Upper lobe of left lung (tissue), 6 donors: ENCODE measurements at regions not wholly inside any gene's neighbourhood (a gene's known extent, or its start where the extent isn't known, plus 50 kb on each side); places are given as distances from the start of the nearest gene placed in this dataset.

ENCODE experiments used
- ATAC-seq, 2 donors: fragments of 200-7000 bp; cut with Tn5 transposase; one replicate each; pipeline ENCODE4 v1.9.1; 2022; ENCODE audit warnings: mild to moderate bottlenecking in 2 of 2, moderate library complexity in 2 of 2; ENCODE audit not compliant: low FRiP score in 2 of 2
- DNase-seq, 2 donors: peaks; one replicate each; pipeline ENCODE4 v3.0.0-alpha.2; 2019 to 2020
- H3K27ac ChIP-seq, 4 donors: fragments of 200-600 bp; sonication (generic); one replicate each; pipeline ENCODE4 v1.5.1; 2016 to 2019
- H3K27me3 ChIP-seq, 4 donors: fragments of 200-600 bp; sonication (generic); one replicate each; pipeline ENCODE4 v1.5.1; 2017 to 2019
- H3K36me3 ChIP-seq, 4 donors: fragments of 200-600 bp; sonication (generic); one replicate each; pipeline ENCODE4 v1.5.1; 2016 to 2019
- H3K4me1 ChIP-seq, 4 donors: fragments of 200-600 bp; sonication (generic); one replicate each; pipeline ENCODE4 v1.5.1; 2018 to 2019
- H3K4me3 ChIP-seq, 4 donors: fragments of 200-600 bp; sonication (generic); one replicate each; pipeline ENCODE4 v1.5.1; 2017 to 2019; ENCODE audit warnings: mild to moderate bottlenecking in 2 of 4, moderate library complexity in 1 of 4
- H3K9me3 ChIP-seq, 4 donors: fragments of 200-600 bp; sonication (generic); one replicate each; pipeline ENCODE4 v1.5.1; 2018 to 2019
- CTCF ChIP-seq, 6 experiments: fragments of 450-650 bp in 4 of 6; fragments of 200-600 bp in 2 of 6; sonication (generic) in 2 of 6; IDR thresholded peaks; one replicate each; pipeline ENCODE4 v1.5.1; 2016 to 2019; ENCODE audit warnings: antibody characterized with exemption in 6 of 6
- EP300 ChIP-seq, 4 donors: sonication (generic); formaldehyde crosslinking; IDR thresholded peaks; one replicate each; pipeline ENCODE4 v1.5.1; 2017; ENCODE audit warnings: antibody characterized with exemption in 4 of 4, control low read depth in 2 of 4
- POLR2A ChIP-seq, 4 donors: fragments of 450-650 bp; IDR thresholded peaks; one replicate each; pipeline ENCODE4 v1.5.1; 2016 to 2017; ENCODE audit warnings: antibody characterized with exemption in 4 of 4, mild to moderate bottlenecking in 2 of 4
- POLR2AphosphoS5 ChIP-seq, 2 donors: sonication (generic); formaldehyde crosslinking; IDR thresholded peaks; one replicate each; pipeline ENCODE4 v1.5.1; 2017; ENCODE audit warnings: antibody characterized with exemption in 2 of 2
- WGBS, 2 donors: methylation state at CpG; one replicate each; pipeline ENCODE4 v1.1.5; 2017 to 2018; 5-methylcytosine and 5-hydroxymethylcytosine counted together
- donor health status: DM: no; HTN: no; CAD: no; lungs with moderate emphysema.
- donor health status: DM: no; HTN: yes; CAD: no; lungs with severe emphysema.

GRCh38 chr3:13262493-13263211, 157.5 kb downstream of the NUP210 start:
- TF ChIP-seq POLR2A (IDR thresholded peaks at IDR 0.05) (no peak), EP300 (IDR thresholded peaks at IDR 0.05) (no peak), POLR2AphosphoS5 (IDR thresholded peaks at IDR 0.05) (no peak), CTCF (IDR thresholded peaks at IDR 0.05) (no peak)
- no peak overlapping the region for H3K27ac ChIP-seq
- H3K4me1 ChIP-seq = no peaks in the 10 kb centered on the region
- no peak overlapping the region for H3K4me3 ChIP-seq
- 57 to 65% methylated on average over 7 of the region's 7 CpGs for WGBS, 2 donors
- H3K36me3 ChIP-seq = no peaks in the 10 kb centered on the region
- no peaks in the 10 kb centered on the region for H3K9me3 ChIP-seq
- H3K27me3 ChIP-seq = no peaks in the 10 kb centered on the region
- no peak for ATAC-seq
- no peak for DNase-seq

GRCh38 chr3:13261892-13262291, 158.2 kb downstream of the NUP210 start:
- Histone ChIP-seq H3K9me3 (no peaks in the 10 kb centered on the region), H3K36me3 (no peaks in the 10 kb centered on the region), H3K4me1 (no peaks in the 10 kb centered on the region), H3K27ac (no peak overlapping the region), H3K4me3 (no peak overlapping the region), H3K27me3 (no peaks in the 10 kb centered on the region)
- TF ChIP-seq POLR2A (IDR thresholded peaks at IDR 0.05) (no peak), EP300 (IDR thresholded peaks at IDR 0.05) (no peak), CTCF (IDR thresholded peaks at IDR 0.05) (no peak)
- DNase-seq (no peak), ATAC-seq (no peak)
- 81 to 89% methylated on average over 4 to 6 of the region's 6 CpGs for WGBS, 2 donors

- H3K4me1 ChIP-seq = no peaks in the 10 kb centered on the region
- no peak overlapping the region for H3K27ac ChIP-seq
- 81 to 82% methylated on average over 11 of the region's 15 CpGs for WGBS, 2 donors
- DNase-seq (no peak), ATAC-seq (no peak)
- no peak overlapping the region for H3K4me3 ChIP-seq
- no peak for TF ChIP-seq CTCF (IDR thresholded peaks at IDR 0.05)
- no peaks in the 10 kb centered on the region for H3K27me3 ChIP-seq
- H3K36me3 ChIP-seq = no peaks in the 10 kb centered on the region
- H3K9me3 ChIP-seq = no peaks in the 10 kb centered on the region
Observed at GRCh38 chr3:13261104-13261830, 158.9 kb downstream of the NUP210 start.

- H3K36me3 ChIP-seq = no peaks in the 10 kb centered on the region
- H3K27ac ChIP-seq = no peak overlapping the region
- ATAC-seq = no peak
- no peaks in the 10 kb centered on the region for H3K9me3 ChIP-seq
- no peak for DNase-seq
- TF ChIP-seq POLR2AphosphoS5 (IDR thresholded peaks at IDR 0.05) = no peak
- TF ChIP-seq EP300 (IDR thresholded peaks at IDR 0.05) = no peak
- TF ChIP-seq POLR2A (IDR thresholded peaks at IDR 0.05) = no peak
- no peak for TF ChIP-seq CTCF (IDR thresholded peaks at IDR 0.05)
- no peaks in the 10 kb centered on the region for H3K27me3 ChIP-seq
- 82 to 86% methylated on average over 14 to 15 of the region's 15 CpGs for WGBS, 2 donors
- no peaks in the 10 kb centered on the region for H3K4me1 ChIP-seq
- H3K4me3 ChIP-seq = no peak overlapping the region
Observed at GRCh38 chr3:13260259-13261103, 159.6 kb downstream of the NUP210 start.
